IMR-90 (cell line): ENCODE measurements at regions not wholly inside any gene's neighbourhood (a gene's known extent, or its start where the extent isn't known, plus 50 kb on each side); places are given as distances from the start of the nearest gene placed in this dataset.

Experiments used
- ATAC-seq: fragments of 200-7000 bp; cut with Tn5 transposase; 2 replicates; pipeline ENCODE4 v1.9.1; 2020; ENCODE audit warnings: low read depth, mild to moderate bottlenecking, moderate library complexity
- BruUV-seq: library from RNA; stranded (reverse); fragments of 400-500 nt; replicated peaks from 2 replicates; lab custom pipeline; 2021; lab: Mats Ljungman, UMichigan
- CTCF ChIA-PET: fragments of 300-600 bp; formaldehyde crosslinking; extraction: SDS; loops from one replicate; lab custom pipeline; 2021; ENCODE audit warnings: antibody characterized with exemption; lab: Yijun Ruan, JAX
- POLR2A ChIA-PET: fragments of 300-600 bp; sonication (Branson Sonifier 250); formaldehyde crosslinking; loops from one replicate; lab custom pipeline; 2022; ENCODE audit warnings: antibody characterized with exemption; ENCODE audit not compliant: unreplicated experiment; lab: Charles Lee
- DNase-seq: peaks from one replicate; pipeline ENCODE4 v3.0.0; 2013
- H2AFZ ChIP-seq: replicated peaks from 2 replicates; pipeline ENCODE3; 2013; ENCODE audit warnings: low read length, mild to moderate bottlenecking; ENCODE audit not compliant: poor library complexity
- H2AK5ac ChIP-seq: 2 replicates; pipeline ENCODE4 v1.6.1; 2013; ENCODE audit warnings: low read depth, low read length, inconsistent platforms
- H2AK9ac ChIP-seq: replicated peaks from 2 replicates; pipeline ENCODE3; 2013; ENCODE audit warnings: mild to moderate bottlenecking, low read depth, low read length, moderate library complexity; ENCODE audit not compliant: poor library complexity
- H2BK120ac ChIP-seq: 2 replicates; pipeline ENCODE4 v1.6.1; 2013; ENCODE audit warnings: low read depth, low read length, inconsistent platforms
- H2BK15ac ChIP-seq: 3 replicates; pipeline ENCODE4 v1.6.1; 2013; ENCODE audit warnings: low read depth, low read length, inconsistent platforms
- H2BK20ac ChIP-seq: 2 replicates; pipeline ENCODE4 v1.6.1; 2013; ENCODE audit warnings: low read depth, mild to moderate bottlenecking, inconsistent platforms, low read length, moderate library complexity
- H2BK5ac ChIP-seq: 2 replicates; pipeline ENCODE4 v1.6.1; 2013; ENCODE audit warnings: mild to moderate bottlenecking, low read depth, low read length, inconsistent platforms; ENCODE audit not compliant: poor library complexity, severe bottlenecking
- H3K14ac ChIP-seq: replicated peaks from 2 replicates; pipeline ENCODE4 v1.6.1; 2013; ENCODE audit warnings: low read depth, low read length, inconsistent platforms
- H3K18ac ChIP-seq: 2 replicates; pipeline ENCODE4 v1.6.1; 2013; ENCODE audit warnings: low read depth, low read length, control low read depth
- H3K23ac ChIP-seq: 2 replicates; pipeline ENCODE4 v1.6.1; 2013; ENCODE audit warnings: low read depth, low read length, inconsistent platforms
- H3K27ac ChIP-seq: 2 replicates; pipeline ENCODE4 v1.5.1; 2013; ENCODE audit warnings: mild to moderate bottlenecking, control low read depth, low read length; ENCODE audit not compliant: insufficient read depth
- H3K27me3 ChIP-seq: 2 replicates; pipeline ENCODE4 v1.6.1; 2013; ENCODE audit warnings: low read length; ENCODE audit not compliant: control insufficient read depth, insufficient read depth
- H3K36me3 ChIP-seq: 2 replicates; pipeline ENCODE4 v1.6.1; 2013; ENCODE audit warnings: low read length, mixed read lengths; ENCODE audit not compliant: control insufficient read depth, insufficient read depth
- H3K4ac ChIP-seq: 2 replicates; pipeline ENCODE4 v1.6.1; 2013; ENCODE audit warnings: low read depth, low read length, inconsistent platforms
- H3K4me1 ChIP-seq: 2 replicates; pipeline ENCODE4 v1.6.1; 2013; ENCODE audit warnings: low read length, mixed read lengths; ENCODE audit not compliant: control insufficient read depth, insufficient read depth
- H3K4me2 ChIP-seq: 2 replicates; pipeline ENCODE4 v1.6.1; 2013; ENCODE audit warnings: low read depth, mild to moderate bottlenecking, control low read depth, low read length, moderate library complexity
- H3K4me3 ChIP-seq: 2 replicates; pipeline ENCODE4 v1.5.1; 2013; ENCODE audit warnings: low read depth, mild to moderate bottlenecking, control low read depth, low read length, moderate library complexity; ENCODE audit not compliant: insufficient read depth
- H3K56ac ChIP-seq: 2 replicates; pipeline ENCODE4 v1.6.1; 2013; ENCODE audit warnings: low read length, inconsistent platforms; ENCODE audit not compliant: insufficient read depth; ENCODE audit errors: extremely low read depth
- H3K79me1 ChIP-seq, 2 experiments: 2 replicates each; pipeline ENCODE4 v1.6.1; 2013; ENCODE audit warnings: low read length in 2 of 2, inconsistent platforms in 1 of 2, low read depth in 1 of 2
- H3K9ac ChIP-seq: 2 replicates; pipeline ENCODE4 v1.6.1; 2013; ENCODE audit warnings: low read depth, low read length, control low read depth
- H3K9me1 ChIP-seq: 2 replicates; pipeline ENCODE4 v1.6.1; 2013; ENCODE audit warnings: low read length, inconsistent platforms; ENCODE audit not compliant: insufficient read depth
- H3K9me3 ChIP-seq: 2 replicates; pipeline ENCODE4 v1.6.1; 2013; ENCODE audit warnings: low read length; ENCODE audit not compliant: control insufficient read depth, insufficient read depth
- H4K20me1 ChIP-seq: 2 replicates; pipeline ENCODE4 v1.6.1; 2013; ENCODE audit warnings: low read length, inconsistent platforms; ENCODE audit not compliant: insufficient read depth
- H4K5ac ChIP-seq: 2 replicates; pipeline ENCODE4 v1.6.1; 2013; ENCODE audit warnings: mild to moderate bottlenecking, low read depth, low read length, control low read depth
- H4K8ac ChIP-seq, 2 experiments: 2 replicates each; pipeline ENCODE4 v1.6.1; 2013; ENCODE audit warnings: low read depth in 2 of 2, low read length in 2 of 2, control low read depth in 1 of 2, inconsistent platforms in 1 of 2
- H4K91ac ChIP-seq: 2 replicates; pipeline ENCODE4 v1.6.1; 2013; ENCODE audit warnings: low read depth, low read length, inconsistent platforms; ENCODE audit not compliant: insufficient read depth
- CEBPB ChIP-seq: IDR thresholded peaks from 2 replicates; pipeline ENCODE4 v1.6.1; 2012; ENCODE audit warnings: low read depth, low read length, improper control_type of control experiment
- CHD1 ChIP-seq: IDR thresholded peaks from 2 replicates; pipeline ENCODE4 v1.6.1; 2012; ENCODE audit warnings: low read depth, low read length, improper control_type of control experiment
- MAFK ChIP-seq: IDR thresholded peaks from 2 replicates; pipeline ENCODE4 v1.6.1; 2012; ENCODE audit warnings: low read depth, low read length, improper control_type of control experiment
- NFE2L2 ChIP-seq: fragments of 150-350 bp; IDR thresholded peaks from 2 replicates; pipeline ENCODE4 v1.6.1; 2016; ENCODE audit warnings: low read depth, mild to moderate bottlenecking, low read length
- RAD21 ChIP-seq: IDR thresholded peaks from 2 replicates; pipeline ENCODE4 v1.6.1; 2012; ENCODE audit warnings: low read length, improper control_type of control experiment
- SMC3 ChIP-seq: fragments of 150-350 bp; IDR thresholded peaks from 2 replicates; pipeline ENCODE4 v1.6.1; 2016; ENCODE audit warnings: low read depth, mild to moderate bottlenecking, antibody characterized with exemption, low read length, moderate library complexity
- WGBS, 2 experiments: methylation state at CpG; one replicate each; pipeline versions ENCODE4 v1.1.5 to v1.1.7; 2013; ENCODE audit warnings: missing lambda C conversion rate in 2 of 2; ENCODE audit not compliant: insufficient read length in 1 of 2; ENCODE audit errors: extremely low coverage in 2 of 2; 5-methylcytosine and 5-hydroxymethylcytosine counted together
- dilution Hi-C: fragments of 300-500 bp; cut with HindIII; formaldehyde crosslinking; loops from one replicate; pipeline ENCODE4 v1.14.3; 2018; ENCODE audit warnings: low sequenced_read_pairs; ENCODE audit not compliant: unreplicated experiment
- in situ Hi-C: fragments of 300-500 bp; cut with MboI; formaldehyde crosslinking; loops from 3 replicates; pipeline ENCODE4 v1.14.3; 2019; ENCODE audit warnings: low sequenced_read_pairs, inconsistent platforms, mixed read lengths
- intact Hi-C: fragments of 100-400 bp; cut with micrococcal nuclease; formaldehyde crosslinking; loops from 2 replicates; pipeline ENCODE4 v1.10.0; 2022

DNA sequence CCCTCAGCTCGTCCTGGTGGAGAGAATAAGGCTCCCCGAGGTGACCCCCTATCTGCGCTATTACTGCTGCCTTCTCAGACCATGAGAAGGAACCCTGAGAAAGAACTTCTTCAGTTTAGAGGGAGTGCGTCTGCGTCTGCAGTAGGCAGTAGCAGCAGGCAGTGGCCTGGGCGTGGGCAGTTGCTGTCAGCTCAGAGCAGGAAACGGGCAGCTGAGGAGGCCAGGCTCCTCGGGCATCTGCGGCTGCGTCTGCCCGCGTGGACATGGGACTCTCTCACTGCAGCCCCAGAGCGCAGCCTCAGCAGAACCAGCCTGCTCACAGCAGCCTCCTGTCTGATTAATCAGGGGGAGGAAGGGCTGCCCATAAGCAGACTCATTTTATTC is 49.8 kb upstream of the FCN1 start:
- Histone ChIP-seq H3K4ac (no peak overlapping the region), H3K14ac (no peak overlapping the region), H3K27ac (no peak overlapping the region), H4K8ac (no peak overlapping the region), H4K5ac (no peak overlapping the region), H3K23ac (no peak overlapping the region), H3K36me3 (no peaks in the 10 kb centered on the region), H3K4me3 (no peak overlapping the region), H3K9me3 (no peaks in the 10 kb centered on the region), H3K27me3 (peaks cover 4% of the 10 kb centered on the region; the same call in 1 of the 2 replicates), H2BK20ac (no peak overlapping the region), H4K91ac (no peak overlapping the region), H3K79me1 (no peaks in the 10 kb centered on the region), H4K20me1 (no peaks in the 10 kb centered on the region), H2BK15ac (no peak overlapping the region), H3K56ac (no peak overlapping the region), H2BK120ac (no peak overlapping the region), H3K9me1 (no peaks in the 10 kb centered on the region), H2AK9ac (no peak overlapping the region), H2BK5ac (no peak overlapping the region), H3K9ac (no peak overlapping the region), H3K4me2 (no peak overlapping the region; the same call in 1 of the 2 replicates), H3K4me1 (no peaks in the 10 kb centered on the region; the same call in 1 of the 2 replicates), H2AK5ac (no peak overlapping the region), H3K18ac (no peak overlapping the region), H2AFZ (no peak overlapping the region)
- TF ChIP-seq NFE2L2 = no peak
- no peak for TF ChIP-seq MAFK
- no peak for TF ChIP-seq CEBPB
- TF ChIP-seq CHD1 = no peak
- no peak for TF ChIP-seq SMC3
- no peak for TF ChIP-seq RAD21
- ATAC-seq (peak; percentile 67), DNase-seq (peak; percentile 6)
- intact Hi-C loops = no loop called here
- ChIA-PET POLR2A (no interaction called here), CTCF (no interaction called here)
- dilution Hi-C loops = no loop called here
- 27% methylated on average over 6 of the region's 13 CpGs; no CpG with 5 or more reads in 1 of the 2 experiments for WGBS, 2 experiments
- in situ Hi-C loops = no loop called here
- BruUV-seq = no TSS peak
